ENCODE measurements at regions not wholly inside any gene's neighbourhood (a gene's known extent, or its start where the extent isn't known, plus 50 kb on each side); places are given as distances from the start of the nearest gene placed in this dataset.

GRCh38 chr3:34033839-34034238, 235.4 kb downstream of the PDCD6IP start:
- POLR2A ChIA-PET = no interaction called here
- CTCF ChIA-PET = no interaction called here
- Histone ChIP-seq H2AFZ (ENCODE audit: low read depth, low read length) (no peak overlapping the region), H3K4me1 (ENCODE audit: control insufficient read depth, extremely low read depth, insufficient read depth, low read length) (no peaks in the 10 kb centered on the region), H3K27me3 (ENCODE audit: control insufficient read depth in 2 of 2, insufficient read depth in 2 of 2, low read length in 2 of 2) (no peaks in the 10 kb centered on the region), H3K79me2 (ENCODE audit: control insufficient read depth, insufficient read depth, low read length) (no peaks in the 10 kb centered on the region), H3K4me3 (replicated peaks in 1 of 3; ENCODE audit: insufficient read depth in 1 of 3, low read depth in 1 of 3, low read length in 3 of 3) (no peak overlapping the region), H3K36me3 (ENCODE audit: control insufficient read depth in 2 of 2, extremely low read depth in 1 of 2, insufficient read depth in 2 of 2, low read length in 2 of 2) (no peaks in the 10 kb centered on the region), H3K27ac (ENCODE audit: insufficient read depth, low read depth, low read length) (no peak overlapping the region), H3K9ac (replicated peaks; ENCODE audit: extremely low read depth, insufficient read depth, low read length) (no peak overlapping the region), H3K9me1 (replicated peaks; ENCODE audit: control insufficient read depth, extremely low read depth, insufficient read depth, low read length) (no peaks in the 10 kb centered on the region), H3K4me2 (ENCODE audit: insufficient read depth, low read length) (no peak overlapping the region), H4K20me1 (replicated peaks; ENCODE audit: control insufficient read depth, extremely low read depth, insufficient read depth, low read length) (no peaks in the 10 kb centered on the region), H3K9me3 (replicated peaks; ENCODE audit: control insufficient read depth, insufficient read depth, low read length) (no peaks in the 10 kb centered on the region)
- DNase-seq (ENCODE audit: low read depth, low spot score) = no peak
- dilution Hi-C loops (cut with MboI; ENCODE audit: extremely low pct_ligation_motif_present, low sequenced_read_pairs) (no loop called here), intact Hi-C loops (cut with micrococcal nuclease) (no loop called here)
- TF ChIP-seq POLR2AphosphoS5 (IDR thresholded peaks at IDR 0.05; ENCODE audit: insufficient read depth, low read depth, low read length) (no peak), EZH2 (IDR thresholded peaks at IDR 0.05; ENCODE audit: borderline replicate concordance, low read depth, low read length, severe bottlenecking) (no peak), FOS (IDR thresholded peaks at IDR 0.05; ENCODE audit: borderline replicate concordance, insufficient read depth, low read length) (no peak), MYC (IDR thresholded peaks at IDR 0.05; ENCODE audit: low read depth, low read length) (no peak), JUN (IDR thresholded peaks at IDR 0.05; ENCODE audit: borderline replicate concordance, insufficient read depth, insufficient read length, low read depth) (no peak), MAX (IDR thresholded peaks at IDR 0.05; ENCODE audit: insufficient read depth, insufficient read length) (no peak), CTCF (IDR thresholded peaks at IDR 0.05; ENCODE audit: extremely low read depth in 1 of 2, insufficient read depth in 1 of 2, low read depth in 1 of 2, low read length in 2 of 2) (no peak), GATA2 (IDR thresholded peaks at IDR 0.05; ENCODE audit: insufficient read depth, insufficient read length, low read depth, low read length) (no peak), POLR2A (IDR thresholded peaks at IDR 0.05; ENCODE audit: low read depth, low read length) (no peak)
- FAIRE-seq = no peak
- no TSS peak for BruUV-seq (replicated peaks)

All from endothelial cell of umbilical vein (primary cell).